CD4-positive, alpha-beta T cell (primary cell): ENCODE measurements at regions not wholly inside any gene's neighbourhood (a gene's known extent, or its start where the extent isn't known, plus 50 kb on each side); places are given as distances from the start of the nearest gene placed in this dataset.
A peak's percentile ranks its signal among the peaks of the same experiment; 100 is the strongest.

Experiments used
- ATAC-seq: fragments of 200-7000 bp; cut with Tn5 transposase; one replicate; pipeline ENCODE4 v1.10.0; 2022; ENCODE audit warnings: mild to moderate bottlenecking; ENCODE audit not compliant: poor library complexity
- CTCF ChIA-PET: fragments of 350-600 bp; sonication (Branson Sonifier 250); formaldehyde crosslinking; loops from one replicate; lab custom pipeline; 2021; ENCODE audit warnings: antibody characterized with exemption, inconsistent platforms; lab: Charles Lee
- POLR2A ChIA-PET: fragments of 350-600 bp; sonication (Branson Sonifier 250); formaldehyde crosslinking; loops from one replicate; lab custom pipeline; 2021; ENCODE audit warnings: antibody characterized with exemption, inconsistent platforms; lab: Charles Lee
- DNase-seq, 14 experiments: peaks; one replicate each; pipeline ENCODE4 v3.0.0-alpha.2; 2013 to 2020; ENCODE audit warnings: mixed read lengths in 2 of 14
- H3K27ac ChIP-seq, 2 donors: one replicate each; pipeline versions ENCODE4 v1.5.1 to v1.7.0; 2013; ENCODE audit warnings: low read length in 2 of 2, low read depth in 1 of 2, mild to moderate bottlenecking in 1 of 2
- H3K27me3 ChIP-seq, 2 experiments: 1 replicate in 1 of 2; 2 replicates in 1 of 2; pipeline versions ENCODE4 v1.6.1 to v1.7.0; 2013; ENCODE audit warnings: low read length in 2 of 2, control low read depth in 1 of 2, mild to moderate bottlenecking in 1 of 2, moderate library complexity in 1 of 2; ENCODE audit not compliant: insufficient read depth in 2 of 2, control insufficient read depth in 1 of 2
- H3K36me3 ChIP-seq: one replicate; pipeline ENCODE4 v1.6.1; 2013; ENCODE audit warnings: low read length, control low read depth; ENCODE audit not compliant: insufficient read depth
- H3K4me1 ChIP-seq: one replicate; pipeline ENCODE4 v1.6.1; 2013; ENCODE audit warnings: low read length, control low read depth; ENCODE audit not compliant: insufficient read depth
- H3K4me3 ChIP-seq: one replicate; pipeline ENCODE4 v1.5.1; 2013; ENCODE audit warnings: mild to moderate bottlenecking, low read length, moderate library complexity
- H3K9me3 ChIP-seq, 2 experiments: 1 replicate in 1 of 2; 2 replicates in 1 of 2; pipeline versions ENCODE4 v1.6.1 to v1.7.0; 2013; ENCODE audit warnings: low read length in 2 of 2, mild to moderate bottlenecking in 2 of 2, control low read depth in 1 of 2, moderate library complexity in 1 of 2; ENCODE audit not compliant: control insufficient read depth in 1 of 2, insufficient read depth in 1 of 2
- H3K27ac Mint-ChIP-seq: one replicate; pipeline ENCODE4 v1.8.0; 2020; ENCODE audit warnings: mixed read lengths
- H3K27me3 Mint-ChIP-seq: one replicate; pipeline ENCODE4 v1.8.0; 2021; ENCODE audit warnings: mixed read lengths
- H3K36me3 Mint-ChIP-seq: one replicate; pipeline ENCODE4 v1.8.0; 2021; ENCODE audit warnings: low read depth, mixed read lengths
- H3K4me1 Mint-ChIP-seq: one replicate; pipeline ENCODE4 v1.8.0; 2021; ENCODE audit warnings: low read depth, mixed read lengths
- H3K4me3 Mint-ChIP-seq: one replicate; pipeline ENCODE4 v1.8.0; 2020; ENCODE audit warnings: mild to moderate bottlenecking, mixed read lengths
- H3K9me3 Mint-ChIP-seq: one replicate; pipeline ENCODE4 v1.8.0; 2020; ENCODE audit warnings: mixed read lengths
- intact Hi-C, 2 experiments: fragments of 100-400 bp; cut with DNase I in 1 of 2; cut with micrococcal nuclease in 1 of 2; formaldehyde crosslinking; loops; one replicate each; pipeline versions ENCODE4 v1.15.1 to v1.9.0; 2023 to 2025; cut with DNase I, micrococcal nuclease
- TF ChIP-seq, protein P1 (sequence below): fragments of 200-600 bp; IDR thresholded peaks from one replicate; pipeline ENCODE4 v1.8.0; 2022; ENCODE audit warnings: antibody characterized with exemption, mild to moderate bottlenecking

DNA sequence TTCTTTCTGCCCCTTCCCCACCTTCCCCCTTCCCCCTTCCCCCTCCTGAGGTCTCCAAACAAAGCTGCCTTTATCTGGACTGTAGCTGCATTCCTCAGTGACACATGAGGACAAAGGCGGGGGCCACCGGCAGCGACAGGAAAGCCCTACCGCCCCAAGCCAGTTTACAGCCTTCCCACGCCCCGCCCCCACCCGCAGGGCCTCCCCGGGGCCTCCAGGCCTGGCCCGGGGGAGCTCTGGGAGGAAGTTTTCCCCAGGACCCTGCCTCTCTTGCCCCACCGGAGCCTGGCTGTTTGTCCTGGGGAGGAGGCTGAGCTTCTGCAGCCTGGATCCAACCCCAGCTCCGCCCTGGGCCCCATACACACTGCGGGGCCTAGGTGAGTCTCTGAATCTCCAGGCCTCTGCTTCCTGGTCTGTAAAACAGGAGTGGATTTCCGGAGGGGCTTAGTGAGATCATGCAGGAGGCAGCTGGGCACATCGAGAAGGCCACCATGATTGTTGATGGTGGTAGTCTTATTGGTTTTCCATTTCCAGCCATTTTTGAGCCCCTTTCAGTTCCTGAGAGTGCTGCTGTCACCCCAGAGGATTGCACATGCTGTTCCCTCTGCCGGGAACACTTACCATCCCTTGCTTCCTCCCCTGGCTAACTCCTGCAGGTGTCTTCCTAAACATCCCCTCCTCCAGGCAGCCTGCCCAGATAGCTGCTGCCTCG, 130.7 kb downstream of the MN1 start:
- POLR2A ChIA-PET = no interaction called here
- H3K27me3 Mint-ChIP-seq = peaks cover 34% of the 10 kb centered on the region

DNA sequence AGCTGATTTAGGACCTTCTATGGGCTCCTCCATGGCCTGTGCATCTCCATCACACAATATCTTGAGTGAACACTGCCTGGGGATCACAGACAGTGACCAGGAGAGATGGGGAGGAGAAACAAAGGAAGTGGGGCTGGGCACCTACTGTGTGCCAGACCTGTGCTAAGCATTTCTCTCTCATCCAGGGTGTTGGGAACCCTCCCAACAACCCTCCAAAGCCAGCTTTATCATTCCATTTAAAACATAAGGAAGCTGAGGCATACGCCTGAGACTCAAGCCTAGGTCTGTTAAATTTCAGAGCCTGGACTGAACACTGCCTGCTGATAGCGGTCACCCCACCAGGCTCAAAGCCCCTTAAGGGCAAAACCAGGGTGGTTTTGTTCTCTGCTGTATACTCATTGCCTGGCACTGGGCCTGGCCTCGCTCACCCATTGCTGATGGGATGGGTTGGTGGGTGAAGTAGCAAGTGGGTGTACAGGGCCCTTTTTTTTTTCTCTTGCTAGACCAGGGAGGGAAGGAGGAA, 130.1 kb downstream of the MN1 start:
- Histone ChIP-seq H3K27ac (no peak overlapping the region), H3K27me3 (peaks cover 9 to 35% of the 10 kb centered on the region in 2 experiments), H3K4me1 (no peaks in the 10 kb centered on the region), H3K9me3 (peaks cover 0 to 26% of the 10 kb centered on the region in 2 experiments), H3K36me3 (no peaks in the 10 kb centered on the region), H3K4me3 (no peak overlapping the region)
- Mint-ChIP-seq H3K9me3 (peaks cover 5% of the 10 kb centered on the region), H3K27me3 (peaks cover 34% of the 10 kb centered on the region), H3K4me1 (no peaks in the 10 kb centered on the region), H3K36me3 (no peaks in the 10 kb centered on the region), H3K4me3 (no peak overlapping the region), H3K27ac (no peak overlapping the region)
- DNase-seq = no peak
- POLR2A ChIA-PET = no interaction called here
- TF ChIP-seq, protein P1, sequence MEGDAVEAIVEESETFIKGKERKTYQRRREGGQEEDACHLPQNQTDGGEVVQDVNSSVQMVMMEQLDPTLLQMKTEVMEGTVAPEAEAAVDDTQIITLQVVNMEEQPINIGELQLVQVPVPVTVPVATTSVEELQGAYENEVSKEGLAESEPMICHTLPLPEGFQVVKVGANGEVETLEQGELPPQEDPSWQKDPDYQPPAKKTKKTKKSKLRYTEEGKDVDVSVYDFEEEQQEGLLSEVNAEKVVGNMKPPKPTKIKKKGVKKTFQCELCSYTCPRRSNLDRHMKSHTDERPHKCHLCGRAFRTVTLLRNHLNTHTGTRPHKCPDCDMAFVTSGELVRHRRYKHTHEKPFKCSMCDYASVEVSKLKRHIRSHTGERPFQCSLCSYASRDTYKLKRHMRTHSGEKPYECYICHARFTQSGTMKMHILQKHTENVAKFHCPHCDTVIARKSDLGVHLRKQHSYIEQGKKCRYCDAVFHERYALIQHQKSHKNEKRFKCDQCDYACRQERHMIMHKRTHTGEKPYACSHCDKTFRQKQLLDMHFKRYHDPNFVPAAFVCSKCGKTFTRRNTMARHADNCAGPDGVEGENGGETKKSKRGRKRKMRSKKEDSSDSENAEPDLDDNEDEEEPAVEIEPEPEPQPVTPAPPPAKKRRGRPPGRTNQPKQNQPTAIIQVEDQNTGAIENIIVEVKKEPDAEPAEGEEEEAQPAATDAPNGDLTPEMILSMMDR = no peak
- CTCF ChIA-PET = no interaction called here
- intact Hi-C loops = no loop called here
- no peak for ATAC-seq

More for the DNA sequence above, 130.7 kb downstream of the MN1 start:
- Mint-ChIP-seq H3K4me1 (no peaks in the 10 kb centered on the region), H3K36me3 (no peaks in the 10 kb centered on the region), H3K4me3 (no peak overlapping the region), H3K9me3 (peaks cover 6% of the 10 kb centered on the region), H3K27ac (no peak overlapping the region)
- no peak overlapping the region for H3K27ac ChIP-seq
- no peaks in the 10 kb centered on the region for H3K36me3 ChIP-seq
- H3K4me3 ChIP-seq = no peak overlapping the region
- TF ChIP-seq, protein P1 = no peak
- ATAC-seq = no peak
- H3K27me3 ChIP-seq = peaks cover 9 to 35% of the 10 kb centered on the region in 2 experiments
- DNase-seq = peak in 2 of 14 experiments; percentile 9 to 22
- no peaks in the 10 kb centered on the region for H3K4me1 ChIP-seq
- intact Hi-C loops = no loop called here
- H3K9me3 ChIP-seq = peaks cover 0 to 28% of the 10 kb centered on the region in 2 experiments
- CTCF ChIA-PET = no interaction called here

DNA sequence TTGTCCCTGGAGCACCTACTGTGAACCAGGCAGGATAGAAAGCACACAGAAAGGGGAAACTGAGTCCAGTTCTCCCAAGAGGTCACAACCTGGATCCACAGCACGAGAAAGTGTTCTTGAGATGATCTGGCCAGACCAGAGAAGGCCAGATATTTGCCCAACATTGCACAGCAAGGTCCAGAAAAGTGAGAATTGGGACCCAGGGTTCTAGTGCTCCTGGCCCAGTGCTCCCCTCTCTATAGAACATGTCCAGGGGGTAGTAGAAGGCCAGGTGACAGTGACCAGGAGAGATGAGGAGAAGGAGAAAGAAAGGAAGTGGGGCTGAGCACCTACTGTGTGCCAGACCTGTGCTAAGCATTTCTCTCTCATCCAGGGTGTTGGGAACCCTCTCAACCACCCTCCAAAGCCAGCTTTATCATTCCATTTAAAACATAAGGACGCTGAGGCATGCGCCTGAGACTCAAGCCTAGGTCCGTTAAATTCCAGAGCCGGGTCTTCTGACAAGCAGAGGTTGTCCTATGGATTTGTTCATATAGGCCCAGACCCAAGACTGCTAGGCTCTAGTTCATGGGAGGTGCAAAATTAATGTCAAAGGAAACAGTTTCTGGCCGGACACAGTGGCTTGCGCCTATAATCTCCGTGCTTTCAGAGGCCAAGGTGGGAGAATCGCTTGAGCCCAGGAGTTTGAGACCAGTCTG, 128.7 kb downstream of the MN1 start:
- no peak for DNase-seq
- H3K27ac ChIP-seq = no peak overlapping the region
- H3K4me3 Mint-ChIP-seq = no peak overlapping the region
- no peak overlapping the region for H3K27ac Mint-ChIP-seq
- peaks cover 9 to 35% of the 10 kb centered on the region in 2 experiments for H3K27me3 ChIP-seq
- TF ChIP-seq, protein P1 = no peak
- no peaks in the 10 kb centered on the region for H3K36me3 ChIP-seq
- H3K36me3 Mint-ChIP-seq = no peaks in the 10 kb centered on the region
- CTCF ChIA-PET = no interaction called here
- H3K27me3 Mint-ChIP-seq = peaks cover 43% of the 10 kb centered on the region
- intact Hi-C loops = no loop called here
- H3K9me3 ChIP-seq = peaks cover 0 to 15% of the 10 kb centered on the region in 2 experiments
- H3K4me1 Mint-ChIP-seq = no peaks in the 10 kb centered on the region
- no peak for ATAC-seq
- no peaks in the 10 kb centered on the region for H3K9me3 Mint-ChIP-seq
- H3K4me3 ChIP-seq = no peak overlapping the region
- POLR2A ChIA-PET = no interaction called here
- H3K4me1 ChIP-seq = no peaks in the 10 kb centered on the region
